Endothelial cell of umbilical vein (primary cell): ENCODE measurements at regions not wholly inside any gene's neighbourhood (a gene's known extent, or its start where the extent isn't known, plus 50 kb on each side); places are given as distances from the start of the nearest gene placed in this dataset.

Experiments used
- BruUV-seq: library from RNA; stranded (reverse); fragments of 400-500 nt; replicated peaks from 2 replicates; lab custom pipeline; 2021; lab: Mats Ljungman, UMichigan
- CTCF ChIA-PET: fragments of 300-600, 350-600 bp; sonication (Branson Sonifier 250); formaldehyde crosslinking; loops from one replicate; lab custom pipeline; 2021; ENCODE audit warnings: antibody characterized with exemption, inconsistent platforms; lab: Charles Lee
- POLR2A ChIA-PET: fragments of 300-600, 350-600 bp; sonication (Branson Sonifier 250); formaldehyde crosslinking; loops from one replicate; lab custom pipeline; 2021; ENCODE audit warnings: antibody characterized with exemption, inconsistent platforms; lab: Charles Lee
- DNase-seq: peaks from one replicate; pipeline ENCODE4 v3.0.0-alpha.2; 2011; ENCODE audit warnings: low read depth, low spot score
- FAIRE-seq: peaks from 2 replicates; lab custom pipeline; 2011; peaks lifted over from hg19 to GRCh38; lab: Jason Lieb, UNC
- H2AFZ ChIP-seq: 2 replicates; pipeline ENCODE4 v1.6.0; 2012; ENCODE audit warnings: low read depth, low read length, control low read depth, inconsistent platforms
- H3K27ac ChIP-seq: 2 replicates; pipeline ENCODE4 v1.5.1; 2011; ENCODE audit warnings: low read depth, mild to moderate bottlenecking, control low read depth, low read length, moderate library complexity; ENCODE audit not compliant: insufficient read depth
- H3K27me3 ChIP-seq, 2 experiments: 2 replicates each; pipeline versions ENCODE4 v1.6.0 to v1.6.1; 2011; ENCODE audit warnings: low read length in 2 of 2, mixed read lengths in 1 of 2; ENCODE audit not compliant: control insufficient read depth in 2 of 2, insufficient read depth in 2 of 2
- H3K36me3 ChIP-seq, 2 experiments: 2 replicates in 1 of 2; 3 replicates in 1 of 2; pipeline ENCODE4 v1.5.1; 2011; ENCODE audit warnings: low read length in 2 of 2, mild to moderate bottlenecking in 1 of 2, moderate library complexity in 1 of 2; ENCODE audit not compliant: control insufficient read depth in 2 of 2, insufficient read depth in 2 of 2; ENCODE audit errors: extremely low read depth in 1 of 2
- H3K4me1 ChIP-seq: 3 replicates; pipeline ENCODE4 v1.5.1; 2011; ENCODE audit warnings: mild to moderate bottlenecking, low read length; ENCODE audit not compliant: control insufficient read depth, insufficient read depth; ENCODE audit errors: extremely low read depth
- H3K4me2 ChIP-seq: 2 replicates; pipeline ENCODE4 v1.6.1; 2011; ENCODE audit warnings: low read length, control low read depth, mixed read lengths; ENCODE audit not compliant: insufficient read depth
- H3K4me3 ChIP-seq, 3 experiments: fragments of 200-600 bp in 1 of 3; sonication (generic), shearing (Covaris generic) in 1 of 3; replicated peaks in 1 of 3; 2 replicates each; pipeline ENCODE4 v1.5.1; 2011 to 2016; ENCODE audit warnings: control low read depth in 3 of 3, low read length in 3 of 3, mild to moderate bottlenecking in 2 of 3, inconsistent platforms in 1 of 3, low read depth in 1 of 3, moderate library complexity in 1 of 3; ENCODE audit not compliant: insufficient read depth in 1 of 3
- H3K79me2 ChIP-seq: 2 replicates; pipeline ENCODE4 v1.6.0; 2012; ENCODE audit warnings: low read length, inconsistent platforms; ENCODE audit not compliant: control insufficient read depth, insufficient read depth
- H3K9ac ChIP-seq: replicated peaks from 2 replicates; pipeline ENCODE3; 2011; ENCODE audit warnings: low read length, control low read depth; ENCODE audit not compliant: insufficient read depth; ENCODE audit errors: extremely low read depth
- H3K9me1 ChIP-seq: replicated peaks from 3 replicates; pipeline ENCODE4 v1.6.0; 2011; ENCODE audit warnings: mild to moderate bottlenecking, low read length; ENCODE audit not compliant: control insufficient read depth, insufficient read depth; ENCODE audit errors: extremely low read depth
- H3K9me3 ChIP-seq: replicated peaks from 2 replicates; pipeline ENCODE4 v1.5.1; 2012; ENCODE audit warnings: low read length, inconsistent platforms; ENCODE audit not compliant: control insufficient read depth, insufficient read depth
- H4K20me1 ChIP-seq: replicated peaks from 2 replicates; pipeline ENCODE3; 2011; ENCODE audit warnings: mild to moderate bottlenecking, low read length; ENCODE audit not compliant: control insufficient read depth, insufficient read depth; ENCODE audit errors: extremely low read depth
- CTCF ChIP-seq, 2 donors: IDR thresholded peaks; 1 replicate in 1 of 2; 2 replicates in 1 of 2; pipeline ENCODE4 v1.5.1; 2011; ENCODE audit warnings: low read length in 2 of 2, mild to moderate bottlenecking in 2 of 2, moderate library complexity in 2 of 2, control low read depth in 1 of 2, inconsistent platforms in 1 of 2, low read depth in 1 of 2; ENCODE audit not compliant: insufficient read depth in 1 of 2; ENCODE audit errors: extremely low read depth in 1 of 2
- EZH2 ChIP-seq: IDR thresholded peaks from 2 replicates; pipeline ENCODE4 v1.6.1; 2012; ENCODE audit warnings: borderline replicate concordance, low read depth, mild to moderate bottlenecking, moderate library complexity, low read length, inconsistent platforms; ENCODE audit not compliant: severe bottlenecking
- FOS ChIP-seq: IDR thresholded peaks from 2 replicates; pipeline ENCODE4 v1.6.1; 2011; ENCODE audit warnings: mild to moderate bottlenecking, low read length, moderate library complexity, borderline replicate concordance; ENCODE audit not compliant: insufficient read depth
- GATA2 ChIP-seq: IDR thresholded peaks from 2 replicates; pipeline ENCODE4 v1.7.0; 2011; ENCODE audit warnings: low read depth, mild to moderate bottlenecking, moderate library complexity, mixed read lengths, low read length; ENCODE audit not compliant: insufficient read length, insufficient read depth
- JUN ChIP-seq: IDR thresholded peaks from 2 replicates; pipeline ENCODE4 v1.6.1; 2011; ENCODE audit warnings: borderline replicate concordance, low read depth; ENCODE audit not compliant: insufficient read length, insufficient read depth
- MAX ChIP-seq: IDR thresholded peaks from 2 replicates; pipeline ENCODE4 v1.6.1; 2011; ENCODE audit not compliant: insufficient read depth, insufficient read length
- MYC ChIP-seq: IDR thresholded peaks from one replicate; pipeline ENCODE4 v1.6.1; 2011; ENCODE audit warnings: mild to moderate bottlenecking, low read depth, low read length
- POLR2A ChIP-seq: IDR thresholded peaks from 2 replicates; pipeline ENCODE4 v1.6.1; 2012; ENCODE audit warnings: low read depth, mild to moderate bottlenecking, control low read depth, low read length
- POLR2AphosphoS5 ChIP-seq: IDR thresholded peaks from 2 replicates; pipeline ENCODE4 v1.6.1; 2012; ENCODE audit warnings: low read depth, mild to moderate bottlenecking, control low read depth, low read length, moderate library complexity; ENCODE audit not compliant: insufficient read depth
- dilution Hi-C: fragments of 300-500 bp; cut with MboI; formaldehyde crosslinking; loops from one replicate; pipeline ENCODE4 v1.15.0; 2019; ENCODE audit warnings: low sequenced_read_pairs; ENCODE audit not compliant: extremely low pct_ligation_motif_present
- intact Hi-C: fragments of 100-400 bp; cut with micrococcal nuclease; formaldehyde crosslinking; loops from one replicate; pipeline ENCODE4 v1.10.0; 2022

- no peak overlapping the region for H3K27ac ChIP-seq
Observed at GRCh38 chrX:112941209-112941837, 100.7 kb upstream of the AMOT start.

More at GRCh38 chrX:112941209-112941837, 100.7 kb upstream of the AMOT start:
- CTCF ChIA-PET: no interaction called here
- Histone ChIP-seq H4K20me1 (no peaks in the 10 kb centered on the region), H3K4me3 (no peak overlapping the region), H3K27me3 (no peaks in the 10 kb centered on the region), H3K9me1 (no peaks in the 10 kb centered on the region), H3K79me2 (no peaks in the 10 kb centered on the region), H3K9ac (no peak overlapping the region), H3K9me3 (no peaks in the 10 kb centered on the region), H3K4me1 (no peaks in the 10 kb centered on the region), H3K4me2 (no peak overlapping the region), H2AFZ (no peak overlapping the region), H3K36me3 (no peaks in the 10 kb centered on the region)
- no peak for DNase-seq
- BruUV-seq: no TSS peak
- POLR2A ChIA-PET: no interaction called here
- FAIRE-seq: no peak
- TF ChIP-seq POLR2A (no peak), MYC (no peak), MAX (no peak), CTCF (IDR thresholded peaks at IDR 0.05; ENCODE audit: extremely low read depth in 1 of 2, insufficient read depth in 1 of 2, low read depth in 1 of 2, low read length in 2 of 2) (no peak), JUN (no peak), GATA2 (no peak), FOS (no peak), POLR2AphosphoS5 (no peak), EZH2 (no peak)
- dilution Hi-C loops: no loop called here
- intact Hi-C loops: no loop called here
